ENCODE measurements at regions not wholly inside any gene's neighbourhood (a gene's known extent, or its start where the extent isn't known, plus 50 kb on each side); places are given as distances from the start of the nearest gene placed in this dataset.

DNA sequence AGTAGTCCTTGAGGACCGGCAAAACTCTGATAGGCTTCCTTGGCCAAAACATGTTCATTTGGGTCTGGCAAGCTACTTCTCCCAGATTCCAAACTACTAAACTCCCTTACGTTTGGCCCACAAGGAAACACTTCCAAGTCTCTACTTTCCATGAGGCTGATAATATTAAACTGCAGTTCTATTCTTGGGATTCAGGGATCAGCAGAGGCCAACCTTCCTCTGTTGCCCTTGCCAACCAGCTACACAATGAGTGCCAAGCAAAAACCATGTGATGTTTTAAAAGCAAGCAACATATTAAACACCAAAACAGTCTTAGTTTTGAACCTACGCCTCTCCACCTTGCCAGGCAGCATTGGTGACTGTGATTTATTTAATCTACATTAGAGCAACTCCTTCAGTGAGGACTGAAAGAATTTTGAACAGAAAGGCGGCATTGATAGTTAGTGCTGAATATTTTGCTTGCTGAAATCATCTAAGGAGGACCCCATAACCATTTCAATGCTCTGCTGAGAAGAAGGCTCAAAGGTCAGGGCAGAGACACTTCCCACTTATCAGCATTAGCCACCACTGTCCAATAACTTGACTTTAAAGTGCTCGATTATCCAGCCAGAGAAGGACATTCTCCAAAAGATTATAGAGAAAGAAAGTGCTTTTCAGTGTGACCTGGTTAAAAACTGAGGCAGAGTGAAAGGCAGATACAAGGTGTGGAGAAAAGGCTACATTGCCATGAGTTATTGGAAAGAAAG lies 287.1 kb downstream of the TBC1D4 start:
- H4K20me1 ChIP-seq (replicated peaks; ENCODE audit: control insufficient read depth, insufficient read depth, low read length): no peaks in the 10 kb centered on the region
- FAIRE-seq (no peak), DNase-seq (ENCODE audit: extremely low read depth in 1 of 4, low spot score in 3 of 4) (no peak), ATAC-seq (no peak)
- BruUV-seq (replicated peaks): no TSS peak
- TF ChIP-seq ARNT (IDR thresholded peaks at IDR 0.05) (no peak), FIP1L1 (IDR thresholded peaks at IDR 0.05; ENCODE audit: low read depth, low read length, poor library complexity, severe bottlenecking) (no peak), BCLAF1 (IDR thresholded peaks at IDR 0.05; ENCODE audit: borderline replicate concordance in 1 of 2, control insufficient read depth in 1 of 2, low read depth in 2 of 2, low read length in 1 of 2) (no peak), ZNF583 (CRISPR knock-in tag; IDR thresholded peaks at IDR 0.05) (no peak), IRF2 (CRISPR knock-in tag; IDR thresholded peaks at IDR 0.05) (no peak), RBM22 (IDR thresholded peaks at IDR 0.05; ENCODE audit: low read depth, low read length, poor library complexity, severe bottlenecking) (no peak), ZNF57 (CRISPR knock-in tag; IDR thresholded peaks at IDR 0.05) (no peak), ESRRB (CRISPR knock-in tag; IDR thresholded peaks at IDR 0.05; ENCODE audit: borderline replicate concordance) (no peak), PCBP1 (IDR thresholded peaks at IDR 0.05; ENCODE audit: low read depth, low read length, poor library complexity, severe bottlenecking) (no peak), HNRNPLL (IDR thresholded peaks at IDR 0.05; ENCODE audit: low read depth, low read length, poor library complexity, severe bottlenecking) (no peak), NFIX (CRISPR knock-in tag; IDR thresholded peaks at IDR 0.05; ENCODE audit: low read depth) (no peak), PCBP2 (IDR thresholded peaks at IDR 0.05; ENCODE audit: low read depth, low read length, poor library complexity, severe bottlenecking) (no peak), CC2D1A (IDR thresholded peaks at IDR 0.05) (no peak), ZNF347 (CRISPR knock-in tag; IDR thresholded peaks at IDR 0.05; ENCODE audit: low read depth) (no peak)
- TF ChIP-seq, protein P1, sequence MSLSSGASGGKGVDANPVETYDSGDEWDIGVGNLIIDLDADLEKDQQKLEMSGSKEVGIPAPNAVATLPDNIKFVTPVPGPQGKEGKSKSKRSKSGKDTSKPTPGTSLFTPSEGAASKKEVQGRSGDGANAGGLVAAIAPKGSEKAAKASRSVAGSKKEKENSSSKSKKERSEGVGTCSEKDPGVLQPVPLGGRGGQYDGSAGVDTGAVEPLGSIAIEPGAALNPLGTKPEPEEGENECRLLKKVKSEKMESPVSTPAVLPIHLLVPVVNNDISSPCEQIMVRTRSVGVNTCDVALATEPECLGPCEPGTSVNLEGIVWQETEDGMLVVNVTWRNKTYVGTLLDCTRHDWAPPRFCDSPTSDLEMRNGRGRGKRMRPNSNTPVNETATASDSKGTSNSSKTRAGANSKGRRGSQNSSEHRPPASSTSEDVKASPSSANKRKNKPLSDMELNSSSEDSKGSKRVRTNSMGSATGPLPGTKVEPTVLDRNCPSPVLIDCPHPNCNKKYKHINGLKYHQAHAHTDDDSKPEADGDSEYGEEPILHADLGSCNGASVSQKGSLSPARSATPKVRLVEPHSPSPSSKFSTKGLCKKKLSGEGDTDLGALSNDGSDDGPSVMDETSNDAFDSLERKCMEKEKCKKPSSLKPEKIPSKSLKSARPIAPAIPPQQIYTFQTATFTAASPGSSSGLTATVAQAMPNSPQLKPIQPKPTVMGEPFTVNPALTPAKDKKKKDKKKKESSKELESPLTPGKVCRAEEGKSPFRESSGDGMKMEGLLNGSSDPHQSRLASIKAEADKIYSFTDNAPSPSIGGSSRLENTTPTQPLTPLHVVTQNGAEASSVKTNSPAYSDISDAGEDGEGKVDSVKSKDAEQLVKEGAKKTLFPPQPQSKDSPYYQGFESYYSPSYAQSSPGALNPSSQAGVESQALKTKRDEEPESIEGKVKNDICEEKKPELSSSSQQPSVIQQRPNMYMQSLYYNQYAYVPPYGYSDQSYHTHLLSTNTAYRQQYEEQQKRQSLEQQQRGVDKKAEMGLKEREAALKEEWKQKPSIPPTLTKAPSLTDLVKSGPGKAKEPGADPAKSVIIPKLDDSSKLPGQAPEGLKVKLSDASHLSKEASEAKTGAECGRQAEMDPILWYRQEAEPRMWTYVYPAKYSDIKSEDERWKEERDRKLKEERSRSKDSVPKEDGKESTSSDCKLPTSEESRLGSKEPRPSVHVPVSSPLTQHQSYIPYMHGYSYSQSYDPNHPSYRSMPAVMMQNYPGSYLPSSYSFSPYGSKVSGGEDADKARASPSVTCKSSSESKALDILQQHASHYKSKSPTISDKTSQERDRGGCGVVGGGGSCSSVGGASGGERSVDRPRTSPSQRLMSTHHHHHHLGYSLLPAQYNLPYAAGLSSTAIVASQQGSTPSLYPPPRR (CRISPR knock-in tag; IDR thresholded peaks at IDR 0.05; ENCODE audit: borderline replicate concordance): no peak
- CTCF ChIA-PET (ENCODE audit: low intra/inter-chr PET ratio): no interaction called here
- H3K79me2 ChIP-seq (ENCODE audit: control insufficient read depth, insufficient read depth, low read length): no peaks in the 10 kb centered on the region
- WGBS (ENCODE audit: insufficient coverage, low coverage, missing lambda C conversion rate): 0% methylated on average over 4 of the region's 5 CpGs
- H3K9ac ChIP-seq (ENCODE audit: insufficient read depth in 1 of 2, low read depth in 2 of 2, low read length in 2 of 2): no peak overlapping the region
- H3K4me2 ChIP-seq (ENCODE audit: insufficient read depth, low read length): no peak overlapping the region
- no peaks in the 10 kb centered on the region for H3K27me3 ChIP-seq (ENCODE audit: control insufficient read depth in 2 of 2, insufficient read depth in 2 of 2, low read length in 2 of 2)
- H3K36me3 ChIP-seq (ENCODE audit: control insufficient read depth, insufficient read depth, low read length): no peaks in the 10 kb centered on the region
- H3K9me3 ChIP-seq (replicated peaks; ENCODE audit: control insufficient read depth, insufficient read depth, low read depth, low read length): no peaks in the 10 kb centered on the region
- intact Hi-C loops (cut with micrococcal nuclease) (no loop called here), in situ Hi-C loops (cut with MboI) (no loop called here)
- no peak overlapping the region for H3K4me3 ChIP-seq
- no peak overlapping the region for H2AFZ ChIP-seq (ENCODE audit: low read depth, low read length)
- H3K4me1 ChIP-seq (replicated peaks in 1 of 2; ENCODE audit: control insufficient read depth in 2 of 2, insufficient read depth in 2 of 2, low read length in 2 of 2): no peaks in the 10 kb centered on the region
- POLR2A ChIA-PET: no interaction called here
- no peaks in the 10 kb centered on the region for H3K9me1 ChIP-seq (ENCODE audit: control insufficient read depth, insufficient read depth, low read length)
- H3K27ac ChIP-seq (ENCODE audit: extremely low read depth, low read depth, low read length): no peak overlapping the region

Data from K562 (cell line).